ENCODE measurements at regions not wholly inside any gene's neighbourhood (a gene's known extent, or its start where the extent isn't known, plus 50 kb on each side); places are given as distances from the start of the nearest gene placed in this dataset.

GRCh38 chr6:18976091-18976490, 588.9 kb downstream of the RNF144B start:
- no peak for DNase-seq

GRCh38 chr6:18976966-18977365, 589.8 kb downstream of the RNF144B start:
- DNase-seq = no peak

DNA sequence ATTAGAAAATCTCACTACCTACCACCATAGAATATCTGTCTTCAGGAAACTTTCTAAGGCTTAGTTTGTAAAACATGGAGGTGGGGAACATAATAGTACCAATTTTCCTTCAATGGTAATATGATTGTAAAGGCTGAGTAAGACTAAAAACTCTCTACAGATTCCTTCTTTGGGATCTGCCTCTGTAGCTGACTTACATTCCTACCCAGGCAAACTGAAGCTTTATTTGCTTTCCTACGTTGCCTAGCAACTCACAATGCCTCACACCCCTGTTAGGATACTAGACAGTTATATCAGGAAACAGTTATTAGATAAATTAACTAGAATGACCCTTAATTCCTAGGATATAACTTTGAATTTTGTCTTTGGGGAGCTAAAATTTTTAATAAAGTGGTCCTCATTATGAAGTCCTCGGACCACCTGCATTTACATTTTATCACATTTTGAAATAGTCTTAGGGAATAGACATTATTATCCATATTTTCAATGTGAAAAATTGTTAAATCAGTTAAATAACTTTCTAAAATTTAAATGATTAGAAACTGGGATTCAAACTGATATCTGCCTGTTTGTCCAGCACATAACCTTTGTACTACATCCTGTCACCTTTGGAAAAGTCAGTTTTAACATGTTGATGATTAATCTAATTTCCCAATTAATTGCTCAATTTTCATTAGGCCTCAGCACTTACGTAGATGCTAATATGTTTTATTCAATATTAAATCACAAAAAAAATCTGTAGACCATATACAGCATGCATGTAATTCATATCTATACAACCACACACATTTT, 591.4 kb downstream of the RNF144B start:
- no peak for DNase-seq

DNA sequence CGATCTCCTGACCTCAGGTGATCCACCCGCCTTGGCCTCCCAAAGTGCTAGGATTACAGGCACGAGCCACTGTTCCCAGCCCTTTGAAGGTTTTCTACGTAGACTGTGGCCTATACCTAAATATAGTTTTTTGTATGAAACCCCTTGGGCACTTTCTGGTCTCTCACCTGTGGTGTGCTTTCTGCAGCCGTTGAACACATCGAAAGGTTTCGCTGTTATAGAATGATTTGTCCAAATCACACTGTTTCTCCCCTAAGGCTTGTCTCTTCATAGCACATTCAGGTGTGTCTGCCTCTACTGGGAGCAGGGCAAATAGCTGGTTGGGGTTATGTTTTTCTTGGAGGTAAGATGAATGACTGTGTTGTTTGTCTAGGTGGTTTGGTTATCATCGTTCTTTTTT, 597.9 kb downstream of the RNF144B start:
- no peak for DNase-seq

DNA sequence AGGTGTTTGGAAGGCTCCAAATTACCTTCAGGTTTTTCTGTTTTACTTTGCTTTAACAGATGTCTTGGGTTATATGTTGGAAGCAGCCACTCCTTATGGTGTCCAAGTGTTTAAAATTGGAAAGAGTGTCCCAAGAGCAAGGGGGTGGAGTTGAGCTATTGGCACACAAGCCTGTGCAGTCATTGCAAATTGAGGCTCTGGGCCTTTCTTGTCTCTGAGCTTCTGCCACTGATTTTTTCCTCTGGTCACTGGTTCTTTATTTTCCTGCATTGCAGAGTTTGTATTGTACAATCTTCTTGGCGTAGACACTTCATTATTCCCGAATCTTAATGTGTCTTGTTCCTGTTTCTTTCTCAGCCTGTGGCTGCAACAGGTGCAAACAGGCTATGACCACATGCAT, 598.8 kb downstream of the RNF144B start:
- peak in 1 of 2 experiments; percentile 23 for DNase-seq

DNA sequence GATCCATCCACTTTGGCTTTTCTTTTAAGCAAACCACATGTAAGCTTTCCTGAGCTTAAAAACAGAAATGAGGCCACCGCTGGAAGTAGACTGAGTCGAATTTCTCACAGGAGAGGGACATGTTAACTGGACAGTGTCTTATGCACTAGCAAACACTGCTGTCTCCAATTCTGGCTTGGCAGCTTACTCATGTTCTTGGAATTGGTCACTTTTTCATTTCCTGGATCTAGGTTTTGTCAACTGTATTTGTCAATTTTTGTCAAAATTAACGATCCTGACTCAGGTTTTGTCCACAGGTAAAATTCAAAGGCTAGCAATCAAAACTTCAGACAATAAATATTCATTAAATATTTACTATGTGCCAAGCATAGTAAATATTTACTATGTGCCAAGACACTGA, 601.5 kb downstream of the RNF144B start:
- no peak for DNase-seq

- peak; percentile 29 to 82 for DNase-seq
Measured at GRCh38 chr6:18990059-18990978, 603.2 kb downstream of the RNF144B start.

- DNase-seq = peak in 1 of 2 experiments; percentile 65
Measured at GRCh38 chr6:18997375-18997826, 610.3 kb downstream of the RNF144B start.

- DNase-seq = no peak
Measured at GRCh38 chr6:19002976-19003560, 615.9 kb downstream of the RNF144B start.

- no peak for DNase-seq
Measured at GRCh38 chr6:19004176-19004575, 617.0 kb downstream of the RNF144B start.

GRCh38 chr6:19009769-19010168, 622.6 kb downstream of the RNF144B start:
- DNase-seq = no peak

GRCh38 chr6:19013026-19013705, 626.0 kb downstream of the RNF144B start:
- DNase-seq = peak in 1 of 2 experiments; percentile 30

- peak; percentile 8 to 51 for DNase-seq
Measured at GRCh38 chr6:19024737-19025136, 637.6 kb downstream of the RNF144B start.

- no peak for DNase-seq
Measured at GRCh38 chr6:19028201-19028600, 641.1 kb downstream of the RNF144B start.

DNA sequence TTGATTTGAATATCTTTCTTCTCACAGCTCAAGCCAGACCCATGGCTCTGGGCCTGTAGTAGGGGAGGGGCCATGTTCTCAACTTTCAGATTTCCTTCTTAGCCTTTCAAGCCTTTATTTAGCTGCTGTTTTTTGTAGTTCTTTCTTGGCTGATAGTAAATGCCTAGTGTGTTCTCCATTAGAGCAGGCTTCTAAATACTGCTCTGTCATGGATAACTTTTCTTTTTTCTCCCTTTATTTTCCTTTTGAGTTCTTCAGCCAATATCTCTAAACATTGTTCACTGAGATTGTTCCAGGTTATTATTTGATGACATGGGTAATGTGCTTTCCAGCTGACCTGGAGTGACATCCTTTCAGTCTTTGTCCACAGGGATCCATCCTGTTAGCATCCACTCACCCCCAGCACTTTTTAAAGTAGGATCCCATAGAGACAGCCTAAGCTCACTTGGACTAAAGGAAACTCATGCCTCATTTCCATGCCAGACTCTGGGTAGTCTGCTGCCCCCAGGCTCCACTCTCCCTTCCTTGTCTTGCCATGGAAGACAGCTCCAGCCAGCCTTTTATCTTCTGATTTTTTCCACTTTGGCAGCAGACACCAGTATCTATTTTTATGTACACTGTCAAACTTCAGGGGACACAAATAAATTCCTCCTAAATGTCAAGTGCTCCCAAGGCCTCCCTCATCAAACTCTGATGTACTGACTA, 645.6 kb downstream of the RNF144B start:
- no peak for DNase-seq

- DNase-seq = no peak
Measured at GRCh38 chr6:19033683-19034082, 646.5 kb downstream of the RNF144B start.

- DNase-seq = no peak
Measured at GRCh38 chr6:19034986-19035385, 647.8 kb downstream of the RNF144B start.

GRCh38 chr6:19035461-19036195, 648.5 kb downstream of the RNF144B start:
- DNase-seq = peak; percentile 15 to 38

GRCh38 chr6:19036196-19036555, 649.0 kb downstream of the RNF144B start:
- no peak for DNase-seq

GRCh38 chr6:19037607-19038006, 650.5 kb downstream of the RNF144B start:
- no peak for DNase-seq

GRCh38 chr6:19039287-19039686, 652.1 kb downstream of the RNF144B start:
- DNase-seq = no peak
